CD4-positive, alpha-beta T cell (primary cell): ENCODE measurements at regions not wholly inside any gene's neighbourhood (a gene's known extent, or its start where the extent isn't known, plus 50 kb on each side); places are given as distances from the start of the nearest gene placed in this dataset.

Source experiments
- ATAC-seq: fragments of 200-7000 bp; cut with Tn5 transposase; one replicate; pipeline ENCODE4 v1.10.0; 2022; ENCODE audit warnings: mild to moderate bottlenecking; ENCODE audit not compliant: poor library complexity
- CTCF ChIA-PET: fragments of 350-600 bp; sonication (Branson Sonifier 250); formaldehyde crosslinking; loops from one replicate; lab custom pipeline; 2021; ENCODE audit warnings: antibody characterized with exemption, inconsistent platforms; lab: Charles Lee
- POLR2A ChIA-PET: fragments of 350-600 bp; sonication (Branson Sonifier 250); formaldehyde crosslinking; loops from one replicate; lab custom pipeline; 2021; ENCODE audit warnings: antibody characterized with exemption, inconsistent platforms; lab: Charles Lee
- DNase-seq, 14 experiments: peaks; one replicate each; pipeline ENCODE4 v3.0.0-alpha.2; 2013 to 2020; ENCODE audit warnings: mixed read lengths in 2 of 14
- H3K27ac ChIP-seq, 2 donors: one replicate each; pipeline versions ENCODE4 v1.5.1 to v1.7.0; 2013; ENCODE audit warnings: low read length in 2 of 2, low read depth in 1 of 2, mild to moderate bottlenecking in 1 of 2
- H3K27me3 ChIP-seq, 2 experiments: 1 replicate in 1 of 2; 2 replicates in 1 of 2; pipeline versions ENCODE4 v1.6.1 to v1.7.0; 2013; ENCODE audit warnings: low read length in 2 of 2, control low read depth in 1 of 2, mild to moderate bottlenecking in 1 of 2, moderate library complexity in 1 of 2; ENCODE audit not compliant: insufficient read depth in 2 of 2, control insufficient read depth in 1 of 2
- H3K36me3 ChIP-seq: one replicate; pipeline ENCODE4 v1.6.1; 2013; ENCODE audit warnings: low read length, control low read depth; ENCODE audit not compliant: insufficient read depth
- H3K4me1 ChIP-seq: one replicate; pipeline ENCODE4 v1.6.1; 2013; ENCODE audit warnings: low read length, control low read depth; ENCODE audit not compliant: insufficient read depth
- H3K4me3 ChIP-seq: one replicate; pipeline ENCODE4 v1.5.1; 2013; ENCODE audit warnings: mild to moderate bottlenecking, low read length, moderate library complexity
- H3K9me3 ChIP-seq, 2 experiments: 1 replicate in 1 of 2; 2 replicates in 1 of 2; pipeline versions ENCODE4 v1.6.1 to v1.7.0; 2013; ENCODE audit warnings: low read length in 2 of 2, mild to moderate bottlenecking in 2 of 2, control low read depth in 1 of 2, moderate library complexity in 1 of 2; ENCODE audit not compliant: control insufficient read depth in 1 of 2, insufficient read depth in 1 of 2
- H3K27ac Mint-ChIP-seq: one replicate; pipeline ENCODE4 v1.8.0; 2020; ENCODE audit warnings: mixed read lengths
- H3K27me3 Mint-ChIP-seq: one replicate; pipeline ENCODE4 v1.8.0; 2021; ENCODE audit warnings: mixed read lengths
- H3K36me3 Mint-ChIP-seq: one replicate; pipeline ENCODE4 v1.8.0; 2021; ENCODE audit warnings: low read depth, mixed read lengths
- H3K4me1 Mint-ChIP-seq: one replicate; pipeline ENCODE4 v1.8.0; 2021; ENCODE audit warnings: low read depth, mixed read lengths
- H3K4me3 Mint-ChIP-seq: one replicate; pipeline ENCODE4 v1.8.0; 2020; ENCODE audit warnings: mild to moderate bottlenecking, mixed read lengths
- H3K9me3 Mint-ChIP-seq: one replicate; pipeline ENCODE4 v1.8.0; 2020; ENCODE audit warnings: mixed read lengths
- intact Hi-C, 2 experiments: fragments of 100-400 bp; cut with DNase I in 1 of 2; cut with micrococcal nuclease in 1 of 2; formaldehyde crosslinking; loops; one replicate each; pipeline versions ENCODE4 v1.15.1 to v1.9.0; 2023 to 2025; cut with DNase I, micrococcal nuclease
- TF ChIP-seq, protein P1 (sequence below): fragments of 200-600 bp; IDR thresholded peaks from one replicate; pipeline ENCODE4 v1.8.0; 2022; ENCODE audit warnings: antibody characterized with exemption, mild to moderate bottlenecking

GRCh38 chr9:78543353-78543752 is 246.4 kb downstream of the PSAT1 start:
- no peaks in the 10 kb centered on the region for H3K4me1 ChIP-seq
- Mint-ChIP-seq H3K27ac (no peak overlapping the region), H3K4me1 (no peaks in the 10 kb centered on the region), H3K9me3 (peaks cover 3% of the 10 kb centered on the region), H3K27me3 (peaks cover 8% of the 10 kb centered on the region), H3K4me3 (no peak overlapping the region), H3K36me3 (no peaks in the 10 kb centered on the region)
- ChIA-PET CTCF (no interaction called here), POLR2A (no interaction called here)
- no peak overlapping the region for H3K27ac ChIP-seq
- ATAC-seq (no peak), DNase-seq (no peak)
- no peak overlapping the region for H3K4me3 ChIP-seq
- H3K36me3 ChIP-seq = no peaks in the 10 kb centered on the region
- no peaks in the 10 kb centered on the region for H3K27me3 ChIP-seq
- H3K9me3 ChIP-seq = no peaks in the 10 kb centered on the region
- TF ChIP-seq, protein P1, sequence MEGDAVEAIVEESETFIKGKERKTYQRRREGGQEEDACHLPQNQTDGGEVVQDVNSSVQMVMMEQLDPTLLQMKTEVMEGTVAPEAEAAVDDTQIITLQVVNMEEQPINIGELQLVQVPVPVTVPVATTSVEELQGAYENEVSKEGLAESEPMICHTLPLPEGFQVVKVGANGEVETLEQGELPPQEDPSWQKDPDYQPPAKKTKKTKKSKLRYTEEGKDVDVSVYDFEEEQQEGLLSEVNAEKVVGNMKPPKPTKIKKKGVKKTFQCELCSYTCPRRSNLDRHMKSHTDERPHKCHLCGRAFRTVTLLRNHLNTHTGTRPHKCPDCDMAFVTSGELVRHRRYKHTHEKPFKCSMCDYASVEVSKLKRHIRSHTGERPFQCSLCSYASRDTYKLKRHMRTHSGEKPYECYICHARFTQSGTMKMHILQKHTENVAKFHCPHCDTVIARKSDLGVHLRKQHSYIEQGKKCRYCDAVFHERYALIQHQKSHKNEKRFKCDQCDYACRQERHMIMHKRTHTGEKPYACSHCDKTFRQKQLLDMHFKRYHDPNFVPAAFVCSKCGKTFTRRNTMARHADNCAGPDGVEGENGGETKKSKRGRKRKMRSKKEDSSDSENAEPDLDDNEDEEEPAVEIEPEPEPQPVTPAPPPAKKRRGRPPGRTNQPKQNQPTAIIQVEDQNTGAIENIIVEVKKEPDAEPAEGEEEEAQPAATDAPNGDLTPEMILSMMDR = no peak
- intact Hi-C loops = no loop called here

GRCh38 chr9:78544230-78544629 is 247.3 kb downstream of the PSAT1 start:
- H3K9me3 Mint-ChIP-seq = peaks cover 3% of the 10 kb centered on the region
- no peak overlapping the region for H3K27ac Mint-ChIP-seq
- H3K9me3 ChIP-seq = no peaks in the 10 kb centered on the region
- no peak overlapping the region for H3K4me3 Mint-ChIP-seq
- CTCF ChIA-PET = no interaction called here
- POLR2A ChIA-PET = no interaction called here
- TF ChIP-seq, protein P1 = no peak
- H3K27me3 Mint-ChIP-seq = peaks cover 3% of the 10 kb centered on the region
- no peak overlapping the region for H3K27ac ChIP-seq
- no peaks in the 10 kb centered on the region for H3K4me1 Mint-ChIP-seq
- H3K4me1 ChIP-seq = no peaks in the 10 kb centered on the region
- H3K4me3 ChIP-seq = no peak overlapping the region
- H3K36me3 Mint-ChIP-seq = no peaks in the 10 kb centered on the region
- H3K36me3 ChIP-seq = no peaks in the 10 kb centered on the region
- ATAC-seq (no peak), DNase-seq (no peak)
- intact Hi-C loops = no loop called here
- no peaks in the 10 kb centered on the region for H3K27me3 ChIP-seq

DNA sequence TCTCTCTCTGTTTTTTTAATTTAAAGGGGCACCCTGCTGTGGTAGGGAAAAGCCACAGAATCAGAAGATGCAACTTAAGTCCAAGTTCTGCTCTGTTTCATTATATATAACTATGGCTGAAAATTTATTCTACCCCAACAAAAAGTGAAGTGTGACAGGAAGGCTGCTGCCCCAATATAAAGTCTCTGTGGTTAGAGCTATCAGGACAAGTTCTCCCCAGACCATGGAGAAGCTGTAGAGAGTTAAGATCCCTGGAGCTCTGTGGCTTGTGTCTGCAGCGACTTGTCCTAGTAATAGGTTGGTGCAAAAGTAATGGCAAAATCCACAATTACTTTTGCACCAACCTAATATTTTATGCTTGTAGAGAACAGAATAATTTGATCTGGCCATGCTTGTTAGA is 250.9 kb downstream of the PSAT1 start:
- Histone ChIP-seq H3K9me3 (no peaks in the 10 kb centered on the region), H3K4me3 (no peak overlapping the region), H3K4me1 (no peaks in the 10 kb centered on the region), H3K27ac (no peak overlapping the region), H3K36me3 (no peaks in the 10 kb centered on the region), H3K27me3 (no peaks in the 10 kb centered on the region)
- ChIA-PET POLR2A (no interaction called here), CTCF (no interaction called here)
- Mint-ChIP-seq H3K36me3 (no peaks in the 10 kb centered on the region), H3K4me3 (no peak overlapping the region), H3K4me1 (no peaks in the 10 kb centered on the region), H3K9me3 (peaks cover 3% of the 10 kb centered on the region), H3K27me3 (peaks cover 3% of the 10 kb centered on the region), H3K27ac (no peak overlapping the region)
- TF ChIP-seq, protein P1 = no peak
- ATAC-seq (no peak), DNase-seq (no peak)
- intact Hi-C loops = no loop called here
